ENCODE measurements at regions not wholly inside any gene's neighbourhood (a gene's known extent, or its start where the extent isn't known, plus 50 kb on each side); places are given as distances from the start of the nearest gene placed in this dataset.

DNA sequence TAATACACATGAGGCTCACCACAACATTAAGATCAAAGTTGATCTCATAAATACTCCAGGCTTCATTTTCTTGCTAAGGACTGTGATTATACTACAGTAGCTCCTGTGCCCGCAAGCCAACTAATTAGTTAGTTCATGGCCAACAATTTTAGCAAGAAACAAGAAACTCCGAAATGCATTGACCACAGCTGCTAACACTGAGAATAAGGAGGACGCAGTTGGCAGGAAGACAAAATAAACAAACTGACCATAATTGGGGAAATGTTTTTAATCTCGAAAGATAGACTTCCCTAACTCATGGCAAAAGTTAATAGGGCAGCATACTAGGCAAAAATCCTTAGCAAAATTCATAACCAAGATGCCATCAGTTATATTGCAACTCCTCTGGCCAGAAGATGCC, 115.5 kb upstream of the SPEF2 start:
- TF ChIP-seq EZH2 (IDR thresholded peaks at IDR 0.05; ENCODE audit: insufficient read depth, poor library complexity, severe bottlenecking) (no peak), EZH2phosphoT487 (IDR thresholded peaks at IDR 0.05; ENCODE audit: insufficient read depth, low read depth) (no peak)
